ENCODE measurements at regions not wholly inside any gene's neighbourhood (a gene's known extent, or its start where the extent isn't known, plus 50 kb on each side); places are given as distances from the start of the nearest gene placed in this dataset.

DNA sequence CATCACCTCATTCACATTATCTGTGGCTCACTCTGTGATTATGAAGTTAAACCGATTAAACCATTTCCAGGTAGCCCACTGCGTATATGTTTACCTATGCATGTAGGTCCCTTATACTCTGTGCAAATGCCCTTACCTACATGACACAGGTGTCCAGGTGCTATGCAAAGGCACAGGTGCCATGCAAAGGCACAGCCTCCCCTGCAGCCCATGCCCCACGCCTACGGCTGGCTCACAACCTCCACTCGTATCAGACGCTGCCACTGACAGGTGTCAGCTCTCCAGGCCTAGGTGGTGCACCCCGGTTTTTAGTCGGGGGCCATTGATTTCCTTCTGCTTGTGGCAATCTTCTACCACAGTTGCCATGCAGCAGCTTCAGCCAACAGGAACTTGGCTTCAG lies 57.7 kb upstream of the IRX1 start:
- TF ChIP-seq, protein P1, sequence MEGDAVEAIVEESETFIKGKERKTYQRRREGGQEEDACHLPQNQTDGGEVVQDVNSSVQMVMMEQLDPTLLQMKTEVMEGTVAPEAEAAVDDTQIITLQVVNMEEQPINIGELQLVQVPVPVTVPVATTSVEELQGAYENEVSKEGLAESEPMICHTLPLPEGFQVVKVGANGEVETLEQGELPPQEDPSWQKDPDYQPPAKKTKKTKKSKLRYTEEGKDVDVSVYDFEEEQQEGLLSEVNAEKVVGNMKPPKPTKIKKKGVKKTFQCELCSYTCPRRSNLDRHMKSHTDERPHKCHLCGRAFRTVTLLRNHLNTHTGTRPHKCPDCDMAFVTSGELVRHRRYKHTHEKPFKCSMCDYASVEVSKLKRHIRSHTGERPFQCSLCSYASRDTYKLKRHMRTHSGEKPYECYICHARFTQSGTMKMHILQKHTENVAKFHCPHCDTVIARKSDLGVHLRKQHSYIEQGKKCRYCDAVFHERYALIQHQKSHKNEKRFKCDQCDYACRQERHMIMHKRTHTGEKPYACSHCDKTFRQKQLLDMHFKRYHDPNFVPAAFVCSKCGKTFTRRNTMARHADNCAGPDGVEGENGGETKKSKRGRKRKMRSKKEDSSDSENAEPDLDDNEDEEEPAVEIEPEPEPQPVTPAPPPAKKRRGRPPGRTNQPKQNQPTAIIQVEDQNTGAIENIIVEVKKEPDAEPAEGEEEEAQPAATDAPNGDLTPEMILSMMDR (IDR thresholded peaks at IDR 0.05) = no peak
- no peak for TF ChIP-seq POLR2A (IDR thresholded peaks at IDR 0.05)
- no peak for TF ChIP-seq POLR2AphosphoS5 (IDR thresholded peaks at IDR 0.05)
